Psoas muscle (tissue), 7 donors: ENCODE measurements at regions not wholly inside any gene's neighbourhood (a gene's known extent, or its start where the extent isn't known, plus 50 kb on each side); places are given as distances from the start of the nearest gene placed in this dataset.
A peak's percentile ranks its signal among the peaks of the same experiment; 100 is the strongest.

ENCODE experiments used
- ATAC-seq, 4 donors: fragments of 200-7000 bp; cut with Tn5 transposase; one replicate each; pipeline ENCODE4 v1.9.1; 2020; ENCODE audit warnings: moderate library complexity in 3 of 4, mild to moderate bottlenecking in 2 of 4
- DNase-seq, 2 donors: peaks; one replicate each; pipeline ENCODE4 v3.0.0-alpha.2; 2020
- H3K27ac ChIP-seq: fragments of 200-600 bp; one replicate; pipeline ENCODE4 v1.8.0; 2022
- H3K27me3 ChIP-seq, 3 donors: fragments of 200-600 bp in 1 of 3; one replicate each; pipeline versions ENCODE4 v1.6.1 to v1.8.0; 2013 to 2022; ENCODE audit warnings: low read length in 2 of 3, mild to moderate bottlenecking in 2 of 3, moderate library complexity in 1 of 3; ENCODE audit not compliant: insufficient read depth in 3 of 3
- H3K36me3 ChIP-seq, 2 donors: fragments of 200-600 bp in 1 of 2; one replicate each; pipeline versions ENCODE4 v1.6.1 to v1.8.0; 2013 to 2022; ENCODE audit warnings: low read depth in 1 of 2, mild to moderate bottlenecking in 1 of 2, moderate library complexity in 1 of 2; ENCODE audit not compliant: insufficient read depth in 1 of 2
- H3K4me1 ChIP-seq: fragments of 200-600 bp; one replicate; pipeline ENCODE4 v1.8.0; 2022
- H3K4me3 ChIP-seq: fragments of 200-600 bp; one replicate; pipeline ENCODE4 v1.8.0; 2022; ENCODE audit warnings: mild to moderate bottlenecking
- H3K9me3 ChIP-seq: fragments of 200-600 bp; one replicate; pipeline ENCODE4 v1.8.0; 2022
- CTCF ChIP-seq: fragments of 200-600 bp; IDR thresholded peaks from one replicate; pipeline ENCODE4 v1.8.0; 2022; ENCODE audit warnings: antibody characterized with exemption
- WGBS, 3 donors: extraction: QIAGEN DNeasy Blood & Tissue Kit; methylation state at CpG; one replicate each; pipeline versions ENCODE4 v1.1.6 to v1.1.7; 2013; 5-methylcytosine and 5-hydroxymethylcytosine counted together
- intact Hi-C, 2 donors: fragments of 100-400 bp; cut with DNase I; formaldehyde crosslinking; loops; one replicate each; pipeline versions ENCODE4 v1.11.0 to v1.14.2; 2022
- donor health status: healthy with polysubstance abuse.
- donor health status: DM: no; HTN: no; CAD: no; lungs with moderate emphysema.
- donor health status: Bipolar disorder and iron deficiency.
- donor health status: healthy.
- donor health status: DM: yes; HTN: yes; CAD: no.
- donor health status: DM: no; HTN: no; CAD: no.
- donor health status: DM: yes; HTN: yes; CAD: no.

DNA sequence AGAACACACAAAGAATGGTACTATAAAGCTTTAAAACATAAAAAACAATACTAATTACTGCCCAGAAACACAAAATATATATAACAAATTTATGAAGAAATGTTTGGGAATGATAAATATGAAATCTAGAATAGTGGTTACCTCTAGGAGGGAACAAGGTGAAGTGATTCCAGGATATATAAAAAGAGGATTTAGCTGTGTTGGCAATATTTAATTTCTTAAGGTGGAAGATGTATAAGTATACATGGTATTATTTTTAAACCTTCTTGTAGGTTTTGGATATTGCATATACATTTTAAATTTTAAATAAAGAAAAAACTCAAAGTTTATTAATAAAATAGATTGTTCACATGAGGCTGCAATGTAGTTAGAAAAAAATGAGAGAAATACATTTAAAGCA is 112.7 kb upstream of the ZNF618 start:
- no peak overlapping the region for H3K27ac ChIP-seq
- TF ChIP-seq CTCF, result no peak
- intact Hi-C loops, result no loop called here
- H3K36me3 ChIP-seq, result no peaks in the 10 kb centered on the region
- ATAC-seq, result no peak
- no peak overlapping the region for H3K4me3 ChIP-seq
- H3K9me3 ChIP-seq, result peaks cover 4% of the 10 kb centered on the region
- H3K27me3 ChIP-seq, result peaks cover 0 to 3% (median 0%) of the 10 kb centered on the region in 3 donors
- no peaks in the 10 kb centered on the region for H3K4me1 ChIP-seq
- DNase-seq, result no peak

DNA sequence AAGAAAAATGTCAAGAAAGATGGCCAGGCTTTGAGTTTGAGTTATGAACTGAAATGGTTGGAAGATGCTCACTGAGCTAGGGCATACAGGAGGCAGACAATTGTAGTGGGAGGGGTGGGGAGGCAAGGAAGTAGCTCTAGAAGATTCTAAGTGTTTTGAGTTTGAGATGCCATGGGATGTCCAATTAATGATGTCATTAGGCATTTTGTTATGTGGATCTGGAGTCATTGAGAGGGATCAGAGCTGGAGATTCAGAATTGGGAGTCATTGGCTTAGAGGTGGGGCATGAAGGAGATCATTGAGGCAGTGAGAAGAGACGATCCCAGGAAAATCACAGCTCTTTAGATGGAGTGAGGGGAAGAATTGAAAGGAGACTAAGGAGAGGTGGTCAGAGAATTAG is 111.5 kb upstream of the ZNF618 start:
- no peaks in the 10 kb centered on the region for H3K36me3 ChIP-seq
- H3K27ac ChIP-seq, result no peak overlapping the region
- 84 to 95% (median 85%) methylated on average over 1 of the region's 1 CpG for WGBS, 3 donors
- intact Hi-C loops, result no loop called here
- no peak overlapping the region for H3K4me3 ChIP-seq
- TF ChIP-seq CTCF, result no peak
- DNase-seq (no peak), ATAC-seq (no peak)
- peaks cover 4% of the 10 kb centered on the region for H3K9me3 ChIP-seq
- H3K27me3 ChIP-seq, result peaks cover 0 to 3% (median 0%) of the 10 kb centered on the region in 3 donors
- H3K4me1 ChIP-seq, result no peaks in the 10 kb centered on the region

GRCh38 chr9:113769412-113769811 is 106.7 kb upstream of the ZNF618 start:
- ATAC-seq, result no peak
- no peak for TF ChIP-seq CTCF
- 50 to 74% (median 62%) methylated on average over 1 of the region's 1 CpG for WGBS, 3 donors

GRCh38 chr9:113770396-113770795 is 105.7 kb upstream of the ZNF618 start:
- WGBS, 3 donors, result 63 to 73% (median 73%) methylated on average over 5 of the region's 5 CpGs
- no peaks in the 10 kb centered on the region for H3K36me3 ChIP-seq
- no peak overlapping the region for H3K4me3 ChIP-seq
- ATAC-seq (no peak), DNase-seq (no peak)
- no peaks in the 10 kb centered on the region for H3K27me3 ChIP-seq
- no peaks in the 10 kb centered on the region for H3K9me3 ChIP-seq
- intact Hi-C loops, result no loop called here
- H3K4me1 ChIP-seq, result no peaks in the 10 kb centered on the region
- no peak overlapping the region for H3K27ac ChIP-seq
- no peak for TF ChIP-seq CTCF

More at GRCh38 chr9:113769412-113769811, 106.7 kb upstream of the ZNF618 start:
- H3K9me3 ChIP-seq, result no peaks in the 10 kb centered on the region
- intact Hi-C loops, result no loop called here
- no peak overlapping the region for H3K4me3 ChIP-seq
- no peaks in the 10 kb centered on the region for H3K4me1 ChIP-seq
- H3K36me3 ChIP-seq, result no peaks in the 10 kb centered on the region
- no peak for DNase-seq
- no peak overlapping the region for H3K27ac ChIP-seq
- H3K27me3 ChIP-seq, result no peaks in the 10 kb centered on the region

DNA sequence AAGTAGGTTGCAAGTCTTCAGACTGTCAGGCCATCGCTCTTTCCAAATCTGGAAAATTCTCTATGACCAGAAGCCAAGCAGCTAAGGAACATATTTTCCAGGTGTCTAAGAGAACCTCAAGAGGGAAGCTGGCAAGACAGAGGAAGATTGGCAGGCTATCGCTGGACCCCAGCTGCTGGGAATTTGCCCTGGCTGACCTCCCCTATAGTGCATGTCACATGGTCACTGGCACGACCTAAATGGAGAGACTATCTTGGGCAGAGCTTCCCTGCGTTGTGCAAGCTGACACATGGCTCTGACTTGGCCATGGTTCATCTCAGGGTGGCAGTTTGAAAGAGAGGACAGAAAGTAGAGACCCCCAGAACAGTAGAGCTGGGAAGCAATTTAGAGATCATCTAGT is 104.9 kb upstream of the ZNF618 start:
- Histone ChIP-seq H3K9me3 (no peaks in the 10 kb centered on the region), H3K27me3 (no peaks in the 10 kb centered on the region), H3K4me1 (no peaks in the 10 kb centered on the region), H3K4me3 (no peak overlapping the region), H3K36me3 (no peaks in the 10 kb centered on the region), H3K27ac (no peak overlapping the region)
- 13 to 19% (median 18%) methylated on average over 4 of the region's 4 CpGs for WGBS, 3 donors
- ATAC-seq (peak in 2 of 4 donors; percentile 39 to 74), DNase-seq (no peak)
- TF ChIP-seq CTCF, result no peak
- intact Hi-C loops, result no loop called here
